GM23338 (cell line): ENCODE measurements at regions not wholly inside any gene's neighbourhood (a gene's known extent, or its start where the extent isn't known, plus 50 kb on each side); places are given as distances from the start of the nearest gene placed in this dataset.
A peak's percentile ranks its signal among the peaks of the same experiment; 100 is the strongest.

Experiments
- ATAC-seq: fragments of 200-7000 bp; cut with Tn5 transposase; 3 replicates; pipeline ENCODE4 v1.9.1; 2020
- DNase-seq: peaks from one replicate; pipeline ENCODE4 v3.0.0-alpha.2; 2015; ENCODE audit warnings: low spot score
- H2AFZ ChIP-seq: fragments of 200-600 bp; sonication (generic); 2 replicates; pipeline ENCODE4 v1.8.0; 2016; ENCODE audit warnings: antibody characterized with exemption, mild to moderate bottlenecking, moderate library complexity
- H3F3A ChIP-seq: fragments of 200-600 bp; sonication (generic); replicated peaks from 2 replicates; pipeline ENCODE4 v1.8.0; 2017; ENCODE audit warnings: antibody characterized with exemption, mixed run types, low read depth
- H3K27ac ChIP-seq: fragments of 200-600 bp; sonication (generic); 2 replicates; pipeline ENCODE4 v1.6.1; 2016; ENCODE audit warnings: low read depth
- H3K27me3 ChIP-seq: fragments of 200-600 bp; sonication (generic); 2 replicates; pipeline ENCODE4 v1.8.0; 2016; ENCODE audit warnings: mild to moderate bottlenecking, mixed run types, moderate library complexity; ENCODE audit not compliant: insufficient read depth
- H3K36me3 ChIP-seq: fragments of 200-600 bp; sonication (generic); 2 replicates; pipeline ENCODE4 v1.8.0; 2016; ENCODE audit warnings: mild to moderate bottlenecking; ENCODE audit not compliant: insufficient read depth
- H3K4me1 ChIP-seq: fragments of 200-600 bp; sonication (generic); 2 replicates; pipeline ENCODE4 v1.8.0; 2016; ENCODE audit warnings: mild to moderate bottlenecking, moderate library complexity; ENCODE audit not compliant: insufficient read depth
- H3K4me2 ChIP-seq: fragments of 200-600 bp; sonication (generic); 2 replicates; pipeline ENCODE4 v1.7.1; 2017; ENCODE audit warnings: mixed run types
- H3K4me3 ChIP-seq: fragments of 200-600 bp; sonication (generic); 2 replicates; pipeline ENCODE4 v1.6.1; 2016; ENCODE audit warnings: mixed run types
- H3K79me2 ChIP-seq: fragments of 200-600 bp; sonication (generic); replicated peaks from 2 replicates; pipeline ENCODE4 v1.8.0; 2017; ENCODE audit warnings: mild to moderate bottlenecking; ENCODE audit not compliant: insufficient read depth
- H3K9me2 ChIP-seq: fragments of 200-600 bp; sonication (generic); 2 replicates; pipeline ENCODE4 v1.8.0; 2017; ENCODE audit not compliant: insufficient read depth
- H4K20me1 ChIP-seq: fragments of 200-600 bp; sonication (generic); replicated peaks from 2 replicates; pipeline ENCODE4 v1.8.0; 2017; ENCODE audit warnings: mild to moderate bottlenecking; ENCODE audit not compliant: insufficient read depth
- H3K27ac Mint-ChIP-seq: 2 replicates; pipeline ENCODE4 v1.8.0; 2020; ENCODE audit warnings: inconsistent platforms, mild to moderate bottlenecking, moderate library complexity, mixed read lengths
- H3K27me3 Mint-ChIP-seq: 3 replicates; pipeline ENCODE4 v1.8.0; 2022; ENCODE audit warnings: low read depth, mild to moderate bottlenecking, moderate library complexity, mixed read lengths, inconsistent platforms; ENCODE audit not compliant: insufficient read depth, poor library complexity
- H3K36me3 Mint-ChIP-seq: 3 replicates; pipeline ENCODE4 v1.8.0; 2021; ENCODE audit warnings: low read depth, mild to moderate bottlenecking, inconsistent platforms, moderate library complexity, mixed read lengths
- H3K4me1 Mint-ChIP-seq: 3 replicates; pipeline ENCODE4 v1.8.0; 2020; ENCODE audit warnings: mild to moderate bottlenecking, inconsistent platforms, mixed read lengths
- H3K4me3 Mint-ChIP-seq: 3 replicates; pipeline ENCODE4 v1.8.0; 2021; ENCODE audit warnings: moderate library complexity, mild to moderate bottlenecking, inconsistent platforms, mixed read lengths
- H3K9me3 Mint-ChIP-seq: 3 replicates; pipeline ENCODE4 v1.8.0; 2020; ENCODE audit warnings: moderate library complexity, mild to moderate bottlenecking, inconsistent platforms, mixed read lengths
- CREB1 ChIP-seq: fragments of 250-450 bp; sonication (Bioruptor Pico); IDR thresholded peaks from 2 replicates; pipeline ENCODE4 v1.5.0; 2020; ENCODE audit warnings: low read depth, mild to moderate bottlenecking, moderate library complexity
- CTCF ChIP-seq, 2 experiments: fragments of 200-600 bp in 1 of 2; sonication (generic) in 1 of 2; conservative IDR thresholded peaks; 2 replicates each; pipeline versions ENCODE4 v1.5.1 to v1.6.1; 2016 to 2017; ENCODE audit warnings: antibody characterized with exemption in 2 of 2, low read depth in 2 of 2, mild to moderate bottlenecking in 2 of 2, moderate library complexity in 1 of 2
- EZH2 ChIP-seq: fragments of 200-600 bp; sonication (generic); IDR thresholded peaks from one replicate; pipeline ENCODE4 v1.8.0; 2017; ENCODE audit warnings: antibody characterized with exemption, mild to moderate bottlenecking, low read depth; ENCODE audit not compliant: unreplicated experiment
- EZH2phosphoT487 ChIP-seq: fragments of 200-600 bp; sonication (generic); IDR thresholded peaks from one replicate; pipeline ENCODE4 v1.8.1; 2018; ENCODE audit warnings: antibody characterized with exemption; ENCODE audit not compliant: unreplicated experiment
- JUNB ChIP-seq: IDR thresholded peaks from one replicate; pipeline ENCODE4 v1.6.1; 2016; ENCODE audit warnings: antibody characterized with exemption; ENCODE audit not compliant: unreplicated experiment
- NANOG ChIP-seq: IDR thresholded peaks from 2 replicates; pipeline ENCODE4 v1.6.1; 2016; ENCODE audit warnings: antibody characterized with exemption, borderline replicate concordance
- POLR2AphosphoS5 ChIP-seq: IDR thresholded peaks from 2 replicates; pipeline ENCODE4 v1.6.1; 2016; ENCODE audit warnings: antibody characterized with exemption, low read depth
- STAT1 ChIP-seq: IDR thresholded peaks from one replicate; pipeline ENCODE4 v1.6.1; 2016; ENCODE audit warnings: antibody characterized with exemption; ENCODE audit not compliant: unreplicated experiment
- ZNF114 ChIP-seq: fragments of 250-450 bp; sonication (Bioruptor Pico); IDR thresholded peaks from 2 replicates; pipeline ENCODE4 v1.5.0; 2020; ENCODE audit warnings: mild to moderate bottlenecking, moderate library complexity
- ZNF331 ChIP-seq: fragments of 250-450 bp; sonication (Bioruptor Pico); IDR thresholded peaks from 2 replicates; pipeline ENCODE4 v1.5.0; 2020; ENCODE audit warnings: low read depth, mild to moderate bottlenecking, moderate library complexity
- TF ChIP-seq, protein P1 (sequence below): IDR thresholded peaks from 2 replicates; pipeline ENCODE4 v1.6.1; 2016; ENCODE audit warnings: antibody characterized with exemption
- TF ChIP-seq, protein P2 (sequence below): fragments of 250-450 bp; sonication (Bioruptor Pico); IDR thresholded peaks from 2 replicates; pipeline ENCODE4 v1.5.0; 2020; ENCODE audit warnings: mild to moderate bottlenecking, moderate library complexity
- TF ChIP-seq, protein P3 (sequence below): IDR thresholded peaks from one replicate; pipeline ENCODE4 v1.6.1; 2018; ENCODE audit warnings: antibody characterized with exemption; ENCODE audit not compliant: unreplicated experiment

- H3K4me2 ChIP-seq = no peak overlapping the region
- peaks cover 5% of the 10 kb centered on the region; the same call in 1 of the 3 replicates for H3K36me3 Mint-ChIP-seq
- H3K27me3 Mint-ChIP-seq = peaks cover 3% of the 10 kb centered on the region
- peaks cover 14% of the 10 kb centered on the region; the same call in 2 of the 3 replicates for H3K4me1 Mint-ChIP-seq
- TF ChIP-seq JUNB (no peak), NANOG (no peak), EZH2phosphoT487 (no peak), CREB1 (no peak), CTCF (conservative IDR thresholded peaks at IDR 0.05; ENCODE audit: low read depth in 2 of 2) (no peak), ZNF331 (no peak), ZNF114 (CRISPR knock-in tag) (no peak), EZH2 (no peak), STAT1 (no peak), POLR2AphosphoS5 (no peak)
- TF ChIP-seq, protein P1, sequence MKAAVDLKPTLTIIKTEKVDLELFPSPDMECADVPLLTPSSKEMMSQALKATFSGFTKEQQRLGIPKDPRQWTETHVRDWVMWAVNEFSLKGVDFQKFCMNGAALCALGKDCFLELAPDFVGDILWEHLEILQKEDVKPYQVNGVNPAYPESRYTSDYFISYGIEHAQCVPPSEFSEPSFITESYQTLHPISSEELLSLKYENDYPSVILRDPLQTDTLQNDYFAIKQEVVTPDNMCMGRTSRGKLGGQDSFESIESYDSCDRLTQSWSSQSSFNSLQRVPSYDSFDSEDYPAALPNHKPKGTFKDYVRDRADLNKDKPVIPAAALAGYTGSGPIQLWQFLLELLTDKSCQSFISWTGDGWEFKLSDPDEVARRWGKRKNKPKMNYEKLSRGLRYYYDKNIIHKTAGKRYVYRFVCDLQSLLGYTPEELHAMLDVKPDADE = no peak
- TF ChIP-seq, protein P2, sequence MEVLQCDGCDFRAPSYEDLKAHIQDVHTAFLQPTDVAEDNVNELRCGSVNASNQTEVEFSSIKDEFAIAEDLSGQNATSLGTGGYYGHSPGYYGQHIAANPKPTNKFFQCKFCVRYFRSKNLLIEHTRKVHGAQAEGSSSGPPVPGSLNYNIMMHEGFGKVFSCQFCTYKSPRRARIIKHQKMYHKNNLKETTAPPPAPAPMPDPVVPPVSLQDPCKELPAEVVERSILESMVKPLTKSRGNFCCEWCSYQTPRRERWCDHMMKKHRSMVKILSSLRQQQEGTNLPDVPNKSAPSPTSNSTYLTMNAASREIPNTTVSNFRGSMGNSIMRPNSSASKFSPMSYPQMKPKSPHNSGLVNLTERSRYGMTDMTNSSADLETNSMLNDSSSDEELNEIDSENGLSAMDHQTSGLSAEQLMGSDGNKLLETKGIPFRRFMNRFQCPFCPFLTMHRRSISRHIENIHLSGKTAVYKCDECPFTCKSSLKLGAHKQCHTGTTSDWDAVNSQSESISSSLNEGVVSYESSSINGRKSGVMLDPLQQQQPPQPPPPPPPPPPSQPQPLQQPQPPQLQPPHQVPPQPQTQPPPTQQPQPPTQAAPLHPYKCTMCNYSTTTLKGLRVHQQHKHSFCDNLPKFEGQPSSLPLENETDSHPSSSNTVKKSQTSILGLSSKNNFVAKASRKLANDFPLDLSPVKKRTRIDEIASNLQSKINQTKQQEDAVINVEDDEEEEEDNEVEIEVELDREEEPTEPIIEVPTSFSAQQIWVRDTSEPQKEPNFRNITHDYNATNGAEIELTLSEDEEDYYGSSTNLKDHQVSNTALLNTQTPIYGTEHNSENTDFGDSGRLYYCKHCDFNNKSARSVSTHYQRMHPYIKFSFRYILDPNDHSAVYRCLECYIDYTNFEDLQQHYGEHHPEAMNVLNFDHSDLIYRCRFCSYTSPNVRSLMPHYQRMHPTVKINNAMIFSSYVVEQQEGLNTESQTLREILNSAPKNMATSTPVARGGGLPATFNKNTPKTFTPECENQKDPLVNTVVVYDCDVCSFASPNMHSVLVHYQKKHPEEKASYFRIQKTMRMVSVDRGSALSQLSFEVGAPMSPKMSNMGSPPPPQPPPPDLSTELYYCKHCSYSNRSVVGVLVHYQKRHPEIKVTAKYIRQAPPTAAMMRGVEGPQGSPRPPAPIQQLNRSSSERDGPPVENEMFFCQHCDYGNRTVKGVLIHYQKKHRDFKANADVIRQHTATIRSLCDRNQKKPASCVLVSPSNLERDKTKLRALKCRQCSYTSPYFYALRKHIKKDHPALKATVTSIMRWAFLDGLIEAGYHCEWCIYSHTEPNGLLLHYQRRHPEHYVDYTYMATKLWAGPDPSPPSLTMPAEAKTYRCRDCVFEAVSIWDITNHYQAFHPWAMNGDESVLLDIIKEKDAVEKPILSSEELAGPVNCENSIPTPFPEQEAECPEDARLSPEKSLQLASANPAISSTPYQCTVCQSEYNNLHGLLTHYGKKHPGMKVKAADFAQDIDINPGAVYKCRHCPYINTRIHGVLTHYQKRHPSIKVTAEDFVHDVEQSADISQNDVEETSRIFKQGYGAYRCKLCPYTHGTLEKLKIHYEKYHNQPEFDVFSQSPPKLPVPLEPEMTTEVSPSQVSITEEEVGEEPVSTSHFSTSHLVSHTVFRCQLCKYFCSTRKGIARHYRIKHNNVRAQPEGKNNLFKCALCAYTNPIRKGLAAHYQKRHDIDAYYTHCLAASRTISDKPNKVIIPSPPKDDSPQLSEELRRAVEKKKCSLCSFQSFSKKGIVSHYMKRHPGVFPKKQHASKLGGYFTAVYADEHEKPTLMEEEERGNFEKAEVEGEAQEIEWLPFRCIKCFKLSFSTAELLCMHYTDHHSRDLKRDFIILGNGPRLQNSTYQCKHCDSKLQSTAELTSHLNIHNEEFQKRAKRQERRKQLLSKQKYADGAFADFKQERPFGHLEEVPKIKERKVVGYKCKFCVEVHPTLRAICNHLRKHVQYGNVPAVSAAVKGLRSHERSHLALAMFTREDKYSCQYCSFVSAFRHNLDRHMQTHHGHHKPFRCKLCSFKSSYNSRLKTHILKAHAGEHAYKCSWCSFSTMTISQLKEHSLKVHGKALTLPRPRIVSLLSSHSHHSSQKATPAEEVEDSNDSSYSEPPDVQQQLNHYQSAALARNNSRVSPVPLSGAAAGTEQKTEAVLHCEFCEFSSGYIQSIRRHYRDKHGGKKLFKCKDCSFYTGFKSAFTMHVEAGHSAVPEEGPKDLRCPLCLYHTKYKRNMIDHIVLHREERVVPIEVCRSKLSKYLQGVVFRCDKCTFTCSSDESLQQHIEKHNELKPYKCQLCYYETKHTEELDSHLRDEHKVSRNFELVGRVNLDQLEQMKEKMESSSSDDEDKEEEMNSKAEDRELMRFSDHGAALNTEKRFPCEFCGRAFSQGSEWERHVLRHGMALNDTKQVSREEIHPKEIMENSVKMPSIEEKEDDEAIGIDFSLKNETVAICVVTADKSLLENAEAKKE (CRISPR knock-in tag) = no peak
- TF ChIP-seq, protein P3, sequence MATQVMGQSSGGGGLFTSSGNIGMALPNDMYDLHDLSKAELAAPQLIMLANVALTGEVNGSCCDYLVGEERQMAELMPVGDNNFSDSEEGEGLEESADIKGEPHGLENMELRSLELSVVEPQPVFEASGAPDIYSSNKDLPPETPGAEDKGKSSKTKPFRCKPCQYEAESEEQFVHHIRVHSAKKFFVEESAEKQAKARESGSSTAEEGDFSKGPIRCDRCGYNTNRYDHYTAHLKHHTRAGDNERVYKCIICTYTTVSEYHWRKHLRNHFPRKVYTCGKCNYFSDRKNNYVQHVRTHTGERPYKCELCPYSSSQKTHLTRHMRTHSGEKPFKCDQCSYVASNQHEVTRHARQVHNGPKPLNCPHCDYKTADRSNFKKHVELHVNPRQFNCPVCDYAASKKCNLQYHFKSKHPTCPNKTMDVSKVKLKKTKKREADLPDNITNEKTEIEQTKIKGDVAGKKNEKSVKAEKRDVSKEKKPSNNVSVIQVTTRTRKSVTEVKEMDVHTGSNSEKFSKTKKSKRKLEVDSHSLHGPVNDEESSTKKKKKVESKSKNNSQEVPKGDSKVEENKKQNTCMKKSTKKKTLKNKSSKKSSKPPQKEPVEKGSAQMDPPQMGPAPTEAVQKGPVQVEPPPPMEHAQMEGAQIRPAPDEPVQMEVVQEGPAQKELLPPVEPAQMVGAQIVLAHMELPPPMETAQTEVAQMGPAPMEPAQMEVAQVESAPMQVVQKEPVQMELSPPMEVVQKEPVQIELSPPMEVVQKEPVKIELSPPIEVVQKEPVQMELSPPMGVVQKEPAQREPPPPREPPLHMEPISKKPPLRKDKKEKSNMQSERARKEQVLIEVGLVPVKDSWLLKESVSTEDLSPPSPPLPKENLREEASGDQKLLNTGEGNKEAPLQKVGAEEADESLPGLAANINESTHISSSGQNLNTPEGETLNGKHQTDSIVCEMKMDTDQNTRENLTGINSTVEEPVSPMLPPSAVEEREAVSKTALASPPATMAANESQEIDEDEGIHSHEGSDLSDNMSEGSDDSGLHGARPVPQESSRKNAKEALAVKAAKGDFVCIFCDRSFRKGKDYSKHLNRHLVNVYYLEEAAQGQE = no peak
- H3K27ac Mint-ChIP-seq = no peak overlapping the region
- peaks cover 21% of the 10 kb centered on the region for H3K9me2 ChIP-seq
- H3K36me3 ChIP-seq = no peaks in the 10 kb centered on the region; the same call in 1 of the 2 replicates
- H3K27ac ChIP-seq = no peak overlapping the region
- H3K4me1 ChIP-seq = peaks cover 8% of the 10 kb centered on the region; the same call in 1 of the 2 replicates
- no peaks in the 10 kb centered on the region for H3K79me2 ChIP-seq
- DNase-seq = no peak
- no peak for ATAC-seq
- H3K4me3 ChIP-seq = no peak overlapping the region
- H3K9me3 Mint-ChIP-seq = peaks cover 4% of the 10 kb centered on the region; the same call in 2 of the 3 replicates
- peak overlapping the region; percentile 38; the same call in 1 of the 2 replicates for H2AFZ ChIP-seq
- no peaks in the 10 kb centered on the region for H3K27me3 ChIP-seq
- no peaks in the 10 kb centered on the region for H4K20me1 ChIP-seq
- no peak overlapping the region for H3K4me3 Mint-ChIP-seq
- no peaks in the 10 kb centered on the region for H3F3A ChIP-seq
Measured at GRCh38 chr1:83632906-83633305, 366.0 kb downstream of the TTLL7 start.
